ENCODE measurements at regions not wholly inside any gene's neighbourhood (a gene's known extent, or its start where the extent isn't known, plus 50 kb on each side); places are given as distances from the start of the nearest gene placed in this dataset.

- TF ChIP-seq EZH2phosphoT487 (IDR thresholded peaks at IDR 0.05; ENCODE audit: insufficient read depth, low read depth) = no peak
- TF ChIP-seq EZH2 (IDR thresholded peaks at IDR 0.05; ENCODE audit: insufficient read depth, poor library complexity, severe bottlenecking) = no peak
Observed at GRCh38 chr4:163582703-163583102, 88.2 kb downstream of the TMA16 start.

Data from GM23248 (cell line).